Naive thymus-derived CD8-positive, alpha-beta T cell (primary cell): ENCODE measurements at regions not wholly inside any gene's neighbourhood (a gene's known extent, or its start where the extent isn't known, plus 50 kb on each side); places are given as distances from the start of the nearest gene placed in this dataset.

Experiments
- ATAC-seq, 2 donors: fragments of 150-1000 bp; cut with Tn5 transposase in 1 of 2; sonication (Bioruptor Pico), chemical (Tn5 transposase) in 1 of 2; 1 replicate in 1 of 2; 2 replicates in 1 of 2; pipeline ENCODE4 v1.10.0; 2021; ENCODE audit warnings: mild to moderate bottlenecking in 2 of 2, moderate library complexity in 2 of 2
- POLR2A ChIA-PET: fragments of 350-600 bp; sonication (Branson Sonifier 250); formaldehyde crosslinking; loops from one replicate; lab custom pipeline; 2021; ENCODE audit warnings: antibody characterized with exemption; lab: Charles Lee
- DNase-seq, 10 donors: peaks; one replicate each; pipeline versions ENCODE4 v3.0.0 to v3.0.0-alpha.2; 2020 to 2022
- H3K27ac Mint-ChIP-seq, 10 donors: one replicate each; pipeline ENCODE4 v1.8.0; 2020 to 2022; ENCODE audit warnings: mild to moderate bottlenecking in 10 of 10, mixed read lengths in 10 of 10, moderate library complexity in 4 of 10, inconsistent platforms in 1 of 10
- H3K27me3 Mint-ChIP-seq, 5 donors: one replicate each; pipeline ENCODE4 v1.8.0; 2021 to 2022; ENCODE audit warnings: mixed read lengths in 5 of 5
- H3K36me3 Mint-ChIP-seq, 3 donors: one replicate each; pipeline ENCODE4 v1.8.0; 2020 to 2022; ENCODE audit warnings: mixed read lengths in 3 of 3, mild to moderate bottlenecking in 2 of 3, inconsistent platforms in 1 of 3
- H3K4me1 Mint-ChIP-seq, 4 donors: one replicate each; pipeline ENCODE4 v1.8.0; 2021 to 2022; ENCODE audit warnings: mixed read lengths in 4 of 4
- H3K4me3 Mint-ChIP-seq, 10 donors: one replicate each; pipeline ENCODE4 v1.8.0; 2020 to 2022; ENCODE audit warnings: mild to moderate bottlenecking in 10 of 10, mixed read lengths in 10 of 10, moderate library complexity in 6 of 10, inconsistent platforms in 1 of 10
- H3K9me3 Mint-ChIP-seq, 9 donors: one replicate each; pipeline ENCODE4 v1.8.0; 2020 to 2022; ENCODE audit warnings: mixed read lengths in 9 of 9, mild to moderate bottlenecking in 3 of 9, inconsistent platforms in 1 of 9, moderate library complexity in 1 of 9

- Mint-ChIP-seq H3K27me3 (peaks cover 2 to 19% (median 11%) of the 10 kb centered on the region in 5 donors), H3K9me3 (no peaks in the 10 kb centered on the region), H3K27ac (no peak overlapping the region), H3K4me1 (no peaks in the 10 kb centered on the region), H3K4me3 (no peak overlapping the region), H3K36me3 (peaks cover 0 to 3% (median 0%) of the 10 kb centered on the region in 3 donors)
- POLR2A ChIA-PET: no interaction called here
- no peak for ATAC-seq
- no peak for DNase-seq
These were observed 57.4 kb upstream of the FLT1 start for GRCh38 chr13:28552288-28552687.

- Mint-ChIP-seq H3K4me3 (no peak overlapping the region), H3K9me3 (no peaks in the 10 kb centered on the region), H3K36me3 (peaks cover 0 to 3% (median 0%) of the 10 kb centered on the region in 3 donors), H3K4me1 (no peaks in the 10 kb centered on the region), H3K27ac (no peak overlapping the region), H3K27me3 (peaks cover 2 to 20% (median 11%) of the 10 kb centered on the region in 5 donors)
- no peak for DNase-seq
- POLR2A ChIA-PET: no interaction called here
- ATAC-seq: no peak
These were observed 56.6 kb upstream of the FLT1 start for GRCh38 chr13:28551498-28551895.

- Mint-ChIP-seq H3K9me3 (no peaks in the 10 kb centered on the region), H3K27ac (no peak overlapping the region), H3K36me3 (peaks cover 0 to 3% (median 0%) of the 10 kb centered on the region in 3 donors), H3K4me1 (no peaks in the 10 kb centered on the region), H3K4me3 (no peak overlapping the region), H3K27me3 (peaks cover 2 to 21% (median 12%) of the 10 kb centered on the region in 5 donors)
- ATAC-seq (no peak), DNase-seq (no peak)
- POLR2A ChIA-PET: no interaction called here
These were observed 56.0 kb upstream of the FLT1 start for GRCh38 chr13:28550721-28551497.

GRCh38 chr13:28550091-28550490, 55.2 kb upstream of the FLT1 start:
- ATAC-seq: no peak
- POLR2A ChIA-PET: no interaction called here
- peaks cover 0 to under 1% (median 0%) of the 10 kb centered on the region in 9 donors for H3K9me3 Mint-ChIP-seq
- peaks cover 0 to 3% (median 0%) of the 10 kb centered on the region in 3 donors for H3K36me3 Mint-ChIP-seq
- H3K4me1 Mint-ChIP-seq: no peaks in the 10 kb centered on the region
- no peak overlapping the region for H3K4me3 Mint-ChIP-seq
- DNase-seq: no peak
- peaks cover 2 to 28% (median 14%) of the 10 kb centered on the region in 5 donors for H3K27me3 Mint-ChIP-seq
- no peak overlapping the region for H3K27ac Mint-ChIP-seq

- Mint-ChIP-seq H3K27me3 (peaks cover 7 to 31% (median 21%) of the 10 kb centered on the region in 5 donors), H3K27ac (no peak overlapping the region)
- POLR2A ChIA-PET: no interaction called here
These were observed 53.9 kb upstream of the FLT1 start for GRCh38 chr13:28548872-28549271.

GRCh38 chr13:28548468-28548867, 53.5 kb upstream of the FLT1 start:
- H3K27me3 Mint-ChIP-seq: peaks cover 8 to 32% (median 21%) of the 10 kb centered on the region in 5 donors

More at GRCh38 chr13:28548872-28549271, 53.9 kb upstream of the FLT1 start:
- H3K4me3 Mint-ChIP-seq: no peak overlapping the region
- no peaks in the 10 kb centered on the region for H3K4me1 Mint-ChIP-seq
- no peak for DNase-seq
- H3K36me3 Mint-ChIP-seq: peaks cover 0 to 13% (median 0%) of the 10 kb centered on the region in 3 donors
- H3K9me3 Mint-ChIP-seq: peaks cover 0 to 13% (median 6%) of the 10 kb centered on the region in 9 donors
- ATAC-seq: no peak

GRCh38 chr13:28545583-28546333, 50.8 kb upstream of the FLT1 start:
- DNase-seq (no peak), ATAC-seq (no peak)
- Mint-ChIP-seq H3K36me3 (peaks cover 0 to 25% (median 0%) of the 10 kb centered on the region in 3 donors), H3K4me3 (no peak overlapping the region), H3K4me1 (no peaks in the 10 kb centered on the region), H3K27me3 (peaks cover 8 to 35% (median 28%) of the 10 kb centered on the region in 5 donors), H3K27ac (no peak overlapping the region), H3K9me3 (peaks cover 0 to 21% (median 11%) of the 10 kb centered on the region in 9 donors)
- POLR2A ChIA-PET: no interaction called here

More at GRCh38 chr13:28548468-28548867, 53.5 kb upstream of the FLT1 start:
- Mint-ChIP-seq H3K27ac (no peak overlapping the region), H3K9me3 (peaks cover 0 to 17% (median 9%) of the 10 kb centered on the region in 9 donors), H3K4me3 (no peak overlapping the region), H3K36me3 (peaks cover 0 to 14% (median 0%) of the 10 kb centered on the region in 3 donors), H3K4me1 (no peaks in the 10 kb centered on the region)
- DNase-seq: no peak
- POLR2A ChIA-PET: no interaction called here
- no peak for ATAC-seq
